Keratinocyte (primary cell): ENCODE measurements at regions not wholly inside any gene's neighbourhood (a gene's known extent, or its start where the extent isn't known, plus 50 kb on each side); places are given as distances from the start of the nearest gene placed in this dataset.
"Not testable (repeated sequence)": the region's sequence is repeated elsewhere in the genome, so short reads cannot be mapped to it uniquely, and the experiment has no call there.

Experiments used
- DNase-seq: peaks from one replicate; pipeline ENCODE4 v3.0.0-alpha.2; 2011; ENCODE audit warnings: low read depth, missing footprints, low spot score
- FAIRE-seq: peaks from 2 replicates; lab custom pipeline; 2011; peaks lifted over from hg19 to GRCh38; lab: Jason Lieb, UNC
- H2AFZ ChIP-seq: 2 replicates; pipeline ENCODE4 v1.6.0; 2012; ENCODE audit warnings: low read length, control low read depth, inconsistent platforms; ENCODE audit not compliant: control insufficient read depth
- H3K27ac ChIP-seq: 2 replicates; pipeline ENCODE4 v1.5.1; 2011; ENCODE audit warnings: low read length; ENCODE audit not compliant: control insufficient read depth, insufficient read depth
- H3K27me3 ChIP-seq: 3 replicates; pipeline ENCODE4 v1.6.0; 2011; ENCODE audit warnings: low read length; ENCODE audit not compliant: control insufficient read depth, insufficient read depth; ENCODE audit errors: extremely low read depth
- H3K36me3 ChIP-seq, 2 experiments: 2 replicates in 1 of 2; 3 replicates in 1 of 2; pipeline ENCODE4 v1.5.1; 2011; ENCODE audit warnings: low read length in 2 of 2, mild to moderate bottlenecking in 1 of 2; ENCODE audit not compliant: control insufficient read depth in 2 of 2, insufficient read depth in 2 of 2; ENCODE audit errors: extremely low read depth in 1 of 2
- H3K4me1 ChIP-seq: 3 replicates; pipeline ENCODE4 v1.5.1; 2011; ENCODE audit warnings: low read length; ENCODE audit not compliant: control insufficient read depth, insufficient read depth; ENCODE audit errors: extremely low read depth
- H3K4me2 ChIP-seq: 3 replicates; pipeline ENCODE4 v1.6.0; 2011; ENCODE audit warnings: low read depth, low read length; ENCODE audit not compliant: control insufficient read depth, insufficient read depth; ENCODE audit errors: extremely low read depth
- H3K4me3 ChIP-seq, 3 experiments: fragments of 200-600 bp in 1 of 3; sonication (generic) in 1 of 3; 2 replicates in 2 of 3; 3 replicates in 1 of 3; pipeline ENCODE4 v1.5.1; 2011 to 2016; ENCODE audit warnings: low read length in 3 of 3, mild to moderate bottlenecking in 3 of 3, control low read depth in 2 of 3, inconsistent platforms in 1 of 3, low read depth in 1 of 3, mixed read lengths in 1 of 3, mixed run types in 1 of 3, moderate library complexity in 1 of 3; ENCODE audit not compliant: control insufficient read depth in 2 of 3, insufficient read depth in 2 of 3; ENCODE audit errors: extremely low read depth in 1 of 3
- H3K79me2 ChIP-seq: 2 replicates; pipeline ENCODE4 v1.6.0; 2012; ENCODE audit warnings: low read length; ENCODE audit not compliant: control insufficient read depth, insufficient read depth
- H3K9ac ChIP-seq: 3 replicates; pipeline ENCODE4 v1.6.0; 2011; ENCODE audit warnings: low read length; ENCODE audit not compliant: control insufficient read depth, insufficient read depth; ENCODE audit errors: extremely low read depth
- H3K9me1 ChIP-seq: 3 replicates; pipeline ENCODE4 v1.6.0; 2011; ENCODE audit warnings: low read length; ENCODE audit not compliant: control insufficient read depth, insufficient read depth; ENCODE audit errors: extremely low read depth
- H3K9me3 ChIP-seq: 2 replicates; pipeline ENCODE4 v1.5.1; 2012; ENCODE audit warnings: low read depth, low read length; ENCODE audit not compliant: control insufficient read depth
- H4K20me1 ChIP-seq: 3 replicates; pipeline ENCODE4 v1.6.0; 2011; ENCODE audit warnings: low read length; ENCODE audit not compliant: control insufficient read depth, insufficient read depth; ENCODE audit errors: extremely low read depth
- EZH2 ChIP-seq: IDR thresholded peaks from one replicate; pipeline ENCODE4 v1.6.1; 2012; ENCODE audit warnings: inconsistent platforms, mild to moderate bottlenecking, low read length, moderate library complexity
- dilution Hi-C: fragments of 300-500 bp; cut with MboI; formaldehyde crosslinking; loops from one replicate; pipeline ENCODE4 v1.7.0; 2020; ENCODE audit warnings: low sequenced_read_pairs; ENCODE audit not compliant: extremely low pct_ligation_motif_present
- TF ChIP-seq, protein P1 (sequence below), 3 experiments: IDR thresholded peaks in 1 of 3; conservative IDR thresholded peaks in 1 of 3; optimal IDR thresholded peaks in 1 of 3; 2 replicates in 2 of 3; 3 replicates in 1 of 3; pipeline versions ENCODE3 to v1.5.1; 2011; ENCODE audit warnings: low read length in 3 of 3, mild to moderate bottlenecking in 3 of 3, moderate library complexity in 2 of 3, control low read depth in 1 of 3, inconsistent platforms in 1 of 3; ENCODE audit not compliant: insufficient read depth in 2 of 3; ENCODE audit errors: extremely low read depth in 1 of 3

- Histone ChIP-seq H3K36me3 (no peaks in the 10 kb centered on the region), H3K79me2 (no peaks in the 10 kb centered on the region), H3K9me1 (no peaks in the 10 kb centered on the region), H2AFZ (no peak overlapping the region), H3K9ac (no peak overlapping the region), H3K27ac (no peak overlapping the region), H3K9me3 (no peaks in the 10 kb centered on the region), H3K27me3 (no peaks in the 10 kb centered on the region), H3K4me1 (no peaks in the 10 kb centered on the region), H4K20me1 (no peaks in the 10 kb centered on the region), H3K4me3 (no peak overlapping the region), H3K4me2 (no peak overlapping the region)
- FAIRE-seq (no peak), DNase-seq (no peak)
- TF ChIP-seq EZH2, result no peak
- dilution Hi-C loops, result no loop called here
Measured at GRCh38 chr13:66076417-66076816, 1153.7 kb downstream of the PCDH9 start.

DNA sequence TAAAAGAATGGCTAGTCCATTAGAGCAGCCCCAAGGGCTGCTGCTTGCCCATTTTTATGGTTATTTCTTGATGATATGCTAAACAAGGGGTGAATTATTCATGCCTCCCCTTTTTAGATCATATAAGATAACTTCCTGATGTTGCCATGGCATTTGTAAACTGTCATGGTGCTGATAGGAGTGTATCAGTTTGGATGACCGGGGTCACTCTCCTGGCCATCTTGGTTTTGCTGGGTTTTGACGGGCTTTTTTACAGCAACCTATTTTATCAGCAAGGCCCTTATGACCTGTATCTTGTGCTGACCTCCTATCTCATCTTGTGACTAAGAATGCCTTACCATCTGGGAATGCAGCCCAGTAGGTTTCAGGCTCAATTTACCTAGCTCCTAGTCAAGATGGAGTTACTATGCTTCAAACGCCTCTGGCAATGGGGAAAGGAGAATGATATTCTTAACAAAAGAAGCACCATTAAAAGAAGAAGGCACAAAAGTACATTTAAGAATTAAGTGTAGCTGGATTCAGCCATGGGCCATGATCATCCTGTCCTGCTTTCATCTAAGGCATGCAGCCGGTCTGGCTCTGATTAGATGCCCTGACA is 1156.0 kb downstream of the PCDH9 start:
- dilution Hi-C loops, result no loop called here

DNA sequence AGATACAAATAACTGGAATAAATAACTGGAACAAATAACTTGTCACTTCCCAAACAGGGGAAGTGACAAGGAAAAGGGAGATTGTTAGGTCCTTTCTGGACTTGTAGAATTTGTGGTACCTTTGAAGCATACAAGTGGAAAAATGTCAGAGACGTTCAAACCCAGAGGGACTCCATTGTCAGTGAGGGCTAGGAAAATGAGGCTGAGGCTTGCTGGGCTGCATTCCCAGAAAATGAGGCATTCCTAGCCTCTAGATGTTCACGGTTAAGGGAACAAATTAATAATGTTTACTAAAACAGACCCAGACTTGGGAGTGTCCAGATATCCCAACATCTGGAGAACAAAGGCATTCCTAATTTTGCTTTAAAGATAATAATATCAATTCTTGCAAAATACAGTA is 1158.0 kb downstream of the PCDH9 start:
- H3K79me2 ChIP-seq, H3K4me2 ChIP-seq, H3K9me1 ChIP-seq, H3K36me3 ChIP-seq, H3K27me3 ChIP-seq, DNase-seq, H4K20me1 ChIP-seq, FAIRE-seq, H3K27ac ChIP-seq, H3K9me3 ChIP-seq, H3K4me3 ChIP-seq, dilution Hi-C loops, H2AFZ ChIP-seq, H3K9ac ChIP-seq, H3K4me1 ChIP-seq: not testable (repeated sequence)

More for the DNA sequence above, 1156.0 kb downstream of the PCDH9 start:
- H3K9me3 ChIP-seq, result no peaks in the 10 kb centered on the region
- no peak overlapping the region for H3K4me2 ChIP-seq
- H2AFZ ChIP-seq, result no peak overlapping the region
- H3K79me2 ChIP-seq, result no peaks in the 10 kb centered on the region
- no peaks in the 10 kb centered on the region for H3K27me3 ChIP-seq
- FAIRE-seq, result no peak
- H4K20me1 ChIP-seq, result no peaks in the 10 kb centered on the region
- H3K27ac ChIP-seq, result no peak overlapping the region
- TF ChIP-seq, protein P1, sequence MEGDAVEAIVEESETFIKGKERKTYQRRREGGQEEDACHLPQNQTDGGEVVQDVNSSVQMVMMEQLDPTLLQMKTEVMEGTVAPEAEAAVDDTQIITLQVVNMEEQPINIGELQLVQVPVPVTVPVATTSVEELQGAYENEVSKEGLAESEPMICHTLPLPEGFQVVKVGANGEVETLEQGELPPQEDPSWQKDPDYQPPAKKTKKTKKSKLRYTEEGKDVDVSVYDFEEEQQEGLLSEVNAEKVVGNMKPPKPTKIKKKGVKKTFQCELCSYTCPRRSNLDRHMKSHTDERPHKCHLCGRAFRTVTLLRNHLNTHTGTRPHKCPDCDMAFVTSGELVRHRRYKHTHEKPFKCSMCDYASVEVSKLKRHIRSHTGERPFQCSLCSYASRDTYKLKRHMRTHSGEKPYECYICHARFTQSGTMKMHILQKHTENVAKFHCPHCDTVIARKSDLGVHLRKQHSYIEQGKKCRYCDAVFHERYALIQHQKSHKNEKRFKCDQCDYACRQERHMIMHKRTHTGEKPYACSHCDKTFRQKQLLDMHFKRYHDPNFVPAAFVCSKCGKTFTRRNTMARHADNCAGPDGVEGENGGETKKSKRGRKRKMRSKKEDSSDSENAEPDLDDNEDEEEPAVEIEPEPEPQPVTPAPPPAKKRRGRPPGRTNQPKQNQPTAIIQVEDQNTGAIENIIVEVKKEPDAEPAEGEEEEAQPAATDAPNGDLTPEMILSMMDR (optimal IDR thresholded peaks at IDR 0.05 in 1 of 3, IDR thresholded peaks at IDR 0.05 in 1 of 3, conservative IDR thresholded peaks at IDR 0.05 in 1 of 3; ENCODE audit: extremely low read depth in 1 of 3, insufficient read depth in 2 of 3, low read length in 3 of 3), result no peak
- no peak for TF ChIP-seq EZH2
- H3K4me3 ChIP-seq, result no peak overlapping the region
- DNase-seq, result no peak
- no peaks in the 10 kb centered on the region for H3K9me1 ChIP-seq
- no peak overlapping the region for H3K9ac ChIP-seq
- H3K36me3 ChIP-seq, result no peaks in the 10 kb centered on the region
- H3K4me1 ChIP-seq, result no peaks in the 10 kb centered on the region
